B cell (primary cell): ENCODE measurements at regions not wholly inside any gene's neighbourhood (a gene's known extent, or its start where the extent isn't known, plus 50 kb on each side); places are given as distances from the start of the nearest gene placed in this dataset.

Experiments
- ATAC-seq: fragments of 200-7000 bp; cut with Tn5 transposase; one replicate; pipeline ENCODE4 v1.10.0; 2021; ENCODE audit warnings: low read depth, mild to moderate bottlenecking, moderate number of reproducible peaks, moderate library complexity
- CTCF ChIA-PET: fragments of 350-600 bp; sonication (Branson Sonifier 250); formaldehyde crosslinking; loops from one replicate; lab custom pipeline; 2021; ENCODE audit warnings: antibody characterized with exemption, inconsistent platforms; lab: Charles Lee
- POLR2A ChIA-PET: fragments of 350-600 bp; sonication (Branson Sonifier 250); formaldehyde crosslinking; loops from one replicate; lab custom pipeline; 2021; ENCODE audit warnings: antibody characterized with exemption; lab: Charles Lee
- DNase-seq: peaks from one replicate; pipeline ENCODE4 v3.0.0; 2013
- H2AFZ ChIP-seq: 2 replicates; pipeline ENCODE4 v1.6.1; 2012; ENCODE audit warnings: mild to moderate bottlenecking, low read depth, low read length; ENCODE audit not compliant: insufficient read depth, poor library complexity, severe bottlenecking
- H3K27ac ChIP-seq, 2 donors: 1 replicate in 1 of 2; 2 replicates in 1 of 2; pipeline ENCODE4 v1.5.1; 2012 to 2013; ENCODE audit warnings: low read length in 2 of 2, mild to moderate bottlenecking in 2 of 2, moderate library complexity in 1 of 2
- H3K27me3 ChIP-seq, 4 experiments: fragments of 200-600 bp in 1 of 4; sonication (generic) in 1 of 4; replicated peaks in 1 of 4; 1 replicate in 2 of 4; 2 replicates in 2 of 4; pipeline versions ENCODE4 v1.6.1 to v1.7.0; 2013 to 2016; ENCODE audit warnings: low read length in 3 of 4, mild to moderate bottlenecking in 2 of 4, mixed read lengths in 1 of 4, moderate library complexity in 1 of 4; ENCODE audit not compliant: insufficient read depth in 4 of 4, control insufficient read depth in 3 of 4; ENCODE audit errors: control extremely low read depth in 1 of 4
- H3K36me3 ChIP-seq, 2 experiments: replicated peaks in 1 of 2; 1 replicate in 1 of 2; 2 replicates in 1 of 2; pipeline versions ENCODE4 v1.6.1 to v1.7.1; 2013; ENCODE audit warnings: low read length in 1 of 2; ENCODE audit not compliant: insufficient read depth in 2 of 2, control insufficient read depth in 1 of 2; ENCODE audit errors: control extremely low read depth in 1 of 2, extremely low read depth in 1 of 2
- H3K4me1 ChIP-seq, 2 donors: fragments of 200-600 bp in 1 of 2; sonication (generic) in 1 of 2; 1 replicate in 1 of 2; 2 replicates in 1 of 2; pipeline versions ENCODE4 v1.5.1 to v1.6.1; 2013 to 2017; ENCODE audit warnings: low read length in 2 of 2; ENCODE audit not compliant: control insufficient read depth in 2 of 2, insufficient read depth in 2 of 2
- H3K4me2 ChIP-seq: replicated peaks from 2 replicates; pipeline ENCODE3; 2012; ENCODE audit warnings: mild to moderate bottlenecking, low read depth, low read length; ENCODE audit not compliant: poor library complexity, severe bottlenecking
- H3K4me3 ChIP-seq, 5 experiments: fragments of 200-600 bp in 1 of 5; sonication (generic) in 1 of 5; 1 replicate in 3 of 5; 2 replicates in 2 of 5; pipeline versions ENCODE4 v1.5.1 to v1.7.0; 2011 to 2016; ENCODE audit warnings: low read length in 4 of 5, mild to moderate bottlenecking in 4 of 5, low read depth in 2 of 5, control low read depth in 1 of 5, moderate library complexity in 1 of 5; ENCODE audit not compliant: insufficient read depth in 1 of 5; ENCODE audit errors: control extremely low read depth in 1 of 5, extremely low read depth in 1 of 5
- H3K79me2 ChIP-seq: fragments of 200-600 bp; sonication (generic); one replicate; pipeline ENCODE4 v1.6.0; 2016; ENCODE audit warnings: low read length; ENCODE audit not compliant: control insufficient read depth, insufficient read depth
- H3K9ac ChIP-seq: fragments of 200-600 bp; sonication (generic); 2 replicates; pipeline ENCODE4 v1.6.1; 2017; ENCODE audit warnings: mild to moderate bottlenecking, low read length, moderate library complexity
- H3K9me3 ChIP-seq, 3 donors: one replicate each; pipeline versions ENCODE4 v1.6.1 to v1.7.1; 2013; ENCODE audit warnings: low read length in 2 of 3; ENCODE audit not compliant: control insufficient read depth in 2 of 3, insufficient read depth in 1 of 3; ENCODE audit errors: control extremely low read depth in 1 of 3
- H4K20me1 ChIP-seq: 2 replicates; pipeline ENCODE4 v1.6.0; 2012; ENCODE audit warnings: mild to moderate bottlenecking, low read length; ENCODE audit not compliant: insufficient read depth, control insufficient read depth, poor library complexity, severe bottlenecking
- H3K27ac Mint-ChIP-seq: one replicate; pipeline ENCODE4 v1.8.0; 2021; ENCODE audit warnings: mixed read lengths
- H3K27me3 Mint-ChIP-seq: one replicate; pipeline ENCODE4 v1.8.0; 2021; ENCODE audit warnings: mixed read lengths
- H3K4me1 Mint-ChIP-seq: one replicate; pipeline ENCODE4 v1.8.0; 2021; ENCODE audit warnings: mixed read lengths
- H3K4me3 Mint-ChIP-seq: one replicate; pipeline ENCODE4 v1.8.0; 2021; ENCODE audit warnings: mixed read lengths
- H3K9me3 Mint-ChIP-seq: one replicate; pipeline ENCODE4 v1.8.0; 2022; ENCODE audit warnings: mixed read lengths; ENCODE audit not compliant: insufficient read depth
- CTCF ChIP-seq: fragments of 200-600 bp; IDR thresholded peaks from one replicate; pipeline ENCODE4 v1.8.0; 2022; ENCODE audit warnings: antibody characterized with exemption, mild to moderate bottlenecking
- EZH2 ChIP-seq: IDR thresholded peaks from 2 replicates; pipeline ENCODE4 v1.6.1; 2012; ENCODE audit warnings: borderline replicate concordance, low read depth, mild to moderate bottlenecking, moderate library complexity, low read length; ENCODE audit not compliant: insufficient read depth, poor library complexity, severe bottlenecking
- WGBS: methylation state at CpG from one replicate; pipeline ENCODE4 v1.1.5; 2013; ENCODE audit warnings: missing lambda C conversion rate; ENCODE audit not compliant: insufficient coverage; 5-methylcytosine and 5-hydroxymethylcytosine counted together
- intact Hi-C: fragments of 100-400 bp; cut with micrococcal nuclease; formaldehyde crosslinking; loops from one replicate; pipeline ENCODE4 v1.10.0; 2022

GRCh38 chr7:42606193-42606905 lies 305.5 kb downstream of the C7orf25 start:
- Mint-ChIP-seq H3K9me3 (no peaks in the 10 kb centered on the region), H3K4me3 (no peak overlapping the region), H3K4me1 (no peaks in the 10 kb centered on the region), H3K27ac (no peak overlapping the region), H3K27me3 (peaks cover 4% of the 10 kb centered on the region)
- 100% methylated on average over 1 of the region's 3 CpGs for WGBS
- ChIA-PET POLR2A (no interaction called here), CTCF (no interaction called here)
- no peak overlapping the region for H3K4me2 ChIP-seq
- ATAC-seq (no peak), DNase-seq (no peak)
- H3K9me3 ChIP-seq = no peaks in the 10 kb centered on the region
- no peak for TF ChIP-seq CTCF
- TF ChIP-seq EZH2 = no peak
- intact Hi-C loops = no loop called here
- no peak overlapping the region for H3K27ac ChIP-seq
- H3K9ac ChIP-seq = no peak overlapping the region
- no peaks in the 10 kb centered on the region for H4K20me1 ChIP-seq
- H3K4me1 ChIP-seq = no peaks in the 10 kb centered on the region
- H2AFZ ChIP-seq = no peak overlapping the region
- no peaks in the 10 kb centered on the region for H3K79me2 ChIP-seq
- H3K36me3 ChIP-seq = no peaks in the 10 kb centered on the region
- H3K27me3 ChIP-seq = no peaks in the 10 kb centered on the region
- no peak overlapping the region for H3K4me3 ChIP-seq

- 97% methylated on average over 5 of the region's 7 CpGs for WGBS
- Mint-ChIP-seq H3K27me3 (peaks cover 4% of the 10 kb centered on the region), H3K4me3 (no peak overlapping the region), H3K4me1 (no peaks in the 10 kb centered on the region), H3K9me3 (no peaks in the 10 kb centered on the region), H3K27ac (no peak overlapping the region)
- no peak overlapping the region for H3K9ac ChIP-seq
- no peaks in the 10 kb centered on the region for H3K79me2 ChIP-seq
- no peaks in the 10 kb centered on the region for H4K20me1 ChIP-seq
- H3K27ac ChIP-seq = no peak overlapping the region
- intact Hi-C loops = no loop called here
- H3K36me3 ChIP-seq = no peaks in the 10 kb centered on the region
- no peaks in the 10 kb centered on the region for H3K9me3 ChIP-seq
- H3K27me3 ChIP-seq = no peaks in the 10 kb centered on the region
- ChIA-PET POLR2A (no interaction called here), CTCF (no interaction called here)
- DNase-seq (no peak), ATAC-seq (no peak)
- H3K4me2 ChIP-seq = no peak overlapping the region
- H3K4me1 ChIP-seq = no peaks in the 10 kb centered on the region
- H3K4me3 ChIP-seq = no peak overlapping the region
- H2AFZ ChIP-seq = no peak overlapping the region
- TF ChIP-seq EZH2 (no peak), CTCF (no peak)
Observed at GRCh38 chr7:42605406-42606192, 306.3 kb downstream of the C7orf25 start.
